ENCODE measurements at regions not wholly inside any gene's neighbourhood (a gene's known extent, or its start where the extent isn't known, plus 50 kb on each side); places are given as distances from the start of the nearest gene placed in this dataset.

GRCh38 chr3:22728406-22728805 is 474.7 kb upstream of the UBE2E2 start:
- TF ChIP-seq CTCF (IDR thresholded peaks at IDR 0.05; ENCODE audit: insufficient read depth, low read depth, low read length, missing control alignments): no peak
- no peak for DNase-seq (ENCODE audit: low read depth)
- H3K4me3 ChIP-seq (ENCODE audit: low read depth, low read length): no peak overlapping the region

- TF ChIP-seq CTCF (IDR thresholded peaks at IDR 0.05; ENCODE audit: insufficient read depth, low read depth, low read length, missing control alignments): no peak
- DNase-seq (ENCODE audit: low read depth): no peak
- H3K4me3 ChIP-seq (ENCODE audit: low read depth, low read length): no peak overlapping the region
These were observed 473.9 kb upstream of the UBE2E2 start for GRCh38 chr3:22729212-22729611.

GRCh38 chr3:22729981-22730380 is 473.1 kb upstream of the UBE2E2 start:
- no peak overlapping the region for H3K4me3 ChIP-seq (ENCODE audit: low read depth, low read length)
- peak; percentile 8 for TF ChIP-seq CTCF (IDR thresholded peaks at IDR 0.05; ENCODE audit: insufficient read depth, low read depth, low read length, missing control alignments)
- peak; percentile 7 for DNase-seq (ENCODE audit: low read depth)

- TF ChIP-seq CTCF (IDR thresholded peaks at IDR 0.05; ENCODE audit: insufficient read depth, low read depth, low read length, missing control alignments): no peak
- no peak overlapping the region for H3K4me3 ChIP-seq (ENCODE audit: low read depth, low read length)
- DNase-seq (ENCODE audit: low read depth): no peak
These were observed 472.4 kb upstream of the UBE2E2 start for GRCh38 chr3:22730701-22731100.

GRCh38 chr3:22731901-22732300 is 471.2 kb upstream of the UBE2E2 start:
- DNase-seq (ENCODE audit: low read depth): no peak
- H3K4me3 ChIP-seq (ENCODE audit: low read depth, low read length): no peak overlapping the region
- no peak for TF ChIP-seq CTCF (IDR thresholded peaks at IDR 0.05; ENCODE audit: insufficient read depth, low read depth, low read length, missing control alignments)

GRCh38 chr3:22732641-22733040 is 470.5 kb upstream of the UBE2E2 start:
- no peak overlapping the region for H3K4me3 ChIP-seq (ENCODE audit: low read depth, low read length)
- TF ChIP-seq CTCF (IDR thresholded peaks at IDR 0.05; ENCODE audit: insufficient read depth, low read depth, low read length, missing control alignments): no peak
- DNase-seq (ENCODE audit: low read depth): no peak

- DNase-seq (ENCODE audit: low read depth): no peak
- TF ChIP-seq CTCF (IDR thresholded peaks at IDR 0.05; ENCODE audit: insufficient read depth, low read depth, low read length, missing control alignments): no peak
- no peak overlapping the region for H3K4me3 ChIP-seq (ENCODE audit: low read depth, low read length)
These were observed 468.9 kb upstream of the UBE2E2 start for GRCh38 chr3:22734207-22734606.
